ENCODE measurements at regions not wholly inside any gene's neighbourhood (a gene's known extent, or its start where the extent isn't known, plus 50 kb on each side); places are given as distances from the start of the nearest gene placed in this dataset.

DNA sequence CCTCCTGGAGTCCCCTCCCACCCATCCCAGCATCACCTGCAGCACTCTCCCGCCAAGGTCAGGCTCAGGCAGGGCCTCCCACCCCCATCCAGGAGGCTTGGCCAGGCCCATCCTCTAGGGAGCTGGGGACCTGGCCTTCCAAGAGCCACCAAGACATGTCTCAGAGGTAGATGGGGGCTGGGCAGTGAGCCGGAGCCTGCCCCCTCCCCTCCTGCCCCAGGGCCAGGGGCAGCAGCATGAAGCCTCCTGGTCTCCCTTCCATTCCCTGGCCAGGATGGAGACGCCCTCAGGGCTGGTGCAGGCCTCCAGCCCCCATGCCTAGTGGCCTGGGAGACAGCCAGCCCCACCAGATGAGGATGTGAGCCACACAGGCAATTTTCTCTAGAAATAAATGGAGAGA lies 69.3 kb upstream of the C14orf180 start (continued):
- TF ChIP-seq, protein P1, sequence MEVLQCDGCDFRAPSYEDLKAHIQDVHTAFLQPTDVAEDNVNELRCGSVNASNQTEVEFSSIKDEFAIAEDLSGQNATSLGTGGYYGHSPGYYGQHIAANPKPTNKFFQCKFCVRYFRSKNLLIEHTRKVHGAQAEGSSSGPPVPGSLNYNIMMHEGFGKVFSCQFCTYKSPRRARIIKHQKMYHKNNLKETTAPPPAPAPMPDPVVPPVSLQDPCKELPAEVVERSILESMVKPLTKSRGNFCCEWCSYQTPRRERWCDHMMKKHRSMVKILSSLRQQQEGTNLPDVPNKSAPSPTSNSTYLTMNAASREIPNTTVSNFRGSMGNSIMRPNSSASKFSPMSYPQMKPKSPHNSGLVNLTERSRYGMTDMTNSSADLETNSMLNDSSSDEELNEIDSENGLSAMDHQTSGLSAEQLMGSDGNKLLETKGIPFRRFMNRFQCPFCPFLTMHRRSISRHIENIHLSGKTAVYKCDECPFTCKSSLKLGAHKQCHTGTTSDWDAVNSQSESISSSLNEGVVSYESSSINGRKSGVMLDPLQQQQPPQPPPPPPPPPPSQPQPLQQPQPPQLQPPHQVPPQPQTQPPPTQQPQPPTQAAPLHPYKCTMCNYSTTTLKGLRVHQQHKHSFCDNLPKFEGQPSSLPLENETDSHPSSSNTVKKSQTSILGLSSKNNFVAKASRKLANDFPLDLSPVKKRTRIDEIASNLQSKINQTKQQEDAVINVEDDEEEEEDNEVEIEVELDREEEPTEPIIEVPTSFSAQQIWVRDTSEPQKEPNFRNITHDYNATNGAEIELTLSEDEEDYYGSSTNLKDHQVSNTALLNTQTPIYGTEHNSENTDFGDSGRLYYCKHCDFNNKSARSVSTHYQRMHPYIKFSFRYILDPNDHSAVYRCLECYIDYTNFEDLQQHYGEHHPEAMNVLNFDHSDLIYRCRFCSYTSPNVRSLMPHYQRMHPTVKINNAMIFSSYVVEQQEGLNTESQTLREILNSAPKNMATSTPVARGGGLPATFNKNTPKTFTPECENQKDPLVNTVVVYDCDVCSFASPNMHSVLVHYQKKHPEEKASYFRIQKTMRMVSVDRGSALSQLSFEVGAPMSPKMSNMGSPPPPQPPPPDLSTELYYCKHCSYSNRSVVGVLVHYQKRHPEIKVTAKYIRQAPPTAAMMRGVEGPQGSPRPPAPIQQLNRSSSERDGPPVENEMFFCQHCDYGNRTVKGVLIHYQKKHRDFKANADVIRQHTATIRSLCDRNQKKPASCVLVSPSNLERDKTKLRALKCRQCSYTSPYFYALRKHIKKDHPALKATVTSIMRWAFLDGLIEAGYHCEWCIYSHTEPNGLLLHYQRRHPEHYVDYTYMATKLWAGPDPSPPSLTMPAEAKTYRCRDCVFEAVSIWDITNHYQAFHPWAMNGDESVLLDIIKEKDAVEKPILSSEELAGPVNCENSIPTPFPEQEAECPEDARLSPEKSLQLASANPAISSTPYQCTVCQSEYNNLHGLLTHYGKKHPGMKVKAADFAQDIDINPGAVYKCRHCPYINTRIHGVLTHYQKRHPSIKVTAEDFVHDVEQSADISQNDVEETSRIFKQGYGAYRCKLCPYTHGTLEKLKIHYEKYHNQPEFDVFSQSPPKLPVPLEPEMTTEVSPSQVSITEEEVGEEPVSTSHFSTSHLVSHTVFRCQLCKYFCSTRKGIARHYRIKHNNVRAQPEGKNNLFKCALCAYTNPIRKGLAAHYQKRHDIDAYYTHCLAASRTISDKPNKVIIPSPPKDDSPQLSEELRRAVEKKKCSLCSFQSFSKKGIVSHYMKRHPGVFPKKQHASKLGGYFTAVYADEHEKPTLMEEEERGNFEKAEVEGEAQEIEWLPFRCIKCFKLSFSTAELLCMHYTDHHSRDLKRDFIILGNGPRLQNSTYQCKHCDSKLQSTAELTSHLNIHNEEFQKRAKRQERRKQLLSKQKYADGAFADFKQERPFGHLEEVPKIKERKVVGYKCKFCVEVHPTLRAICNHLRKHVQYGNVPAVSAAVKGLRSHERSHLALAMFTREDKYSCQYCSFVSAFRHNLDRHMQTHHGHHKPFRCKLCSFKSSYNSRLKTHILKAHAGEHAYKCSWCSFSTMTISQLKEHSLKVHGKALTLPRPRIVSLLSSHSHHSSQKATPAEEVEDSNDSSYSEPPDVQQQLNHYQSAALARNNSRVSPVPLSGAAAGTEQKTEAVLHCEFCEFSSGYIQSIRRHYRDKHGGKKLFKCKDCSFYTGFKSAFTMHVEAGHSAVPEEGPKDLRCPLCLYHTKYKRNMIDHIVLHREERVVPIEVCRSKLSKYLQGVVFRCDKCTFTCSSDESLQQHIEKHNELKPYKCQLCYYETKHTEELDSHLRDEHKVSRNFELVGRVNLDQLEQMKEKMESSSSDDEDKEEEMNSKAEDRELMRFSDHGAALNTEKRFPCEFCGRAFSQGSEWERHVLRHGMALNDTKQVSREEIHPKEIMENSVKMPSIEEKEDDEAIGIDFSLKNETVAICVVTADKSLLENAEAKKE (CRISPR knock-in tag; IDR thresholded peaks at IDR 0.05), result no peak

DNA sequence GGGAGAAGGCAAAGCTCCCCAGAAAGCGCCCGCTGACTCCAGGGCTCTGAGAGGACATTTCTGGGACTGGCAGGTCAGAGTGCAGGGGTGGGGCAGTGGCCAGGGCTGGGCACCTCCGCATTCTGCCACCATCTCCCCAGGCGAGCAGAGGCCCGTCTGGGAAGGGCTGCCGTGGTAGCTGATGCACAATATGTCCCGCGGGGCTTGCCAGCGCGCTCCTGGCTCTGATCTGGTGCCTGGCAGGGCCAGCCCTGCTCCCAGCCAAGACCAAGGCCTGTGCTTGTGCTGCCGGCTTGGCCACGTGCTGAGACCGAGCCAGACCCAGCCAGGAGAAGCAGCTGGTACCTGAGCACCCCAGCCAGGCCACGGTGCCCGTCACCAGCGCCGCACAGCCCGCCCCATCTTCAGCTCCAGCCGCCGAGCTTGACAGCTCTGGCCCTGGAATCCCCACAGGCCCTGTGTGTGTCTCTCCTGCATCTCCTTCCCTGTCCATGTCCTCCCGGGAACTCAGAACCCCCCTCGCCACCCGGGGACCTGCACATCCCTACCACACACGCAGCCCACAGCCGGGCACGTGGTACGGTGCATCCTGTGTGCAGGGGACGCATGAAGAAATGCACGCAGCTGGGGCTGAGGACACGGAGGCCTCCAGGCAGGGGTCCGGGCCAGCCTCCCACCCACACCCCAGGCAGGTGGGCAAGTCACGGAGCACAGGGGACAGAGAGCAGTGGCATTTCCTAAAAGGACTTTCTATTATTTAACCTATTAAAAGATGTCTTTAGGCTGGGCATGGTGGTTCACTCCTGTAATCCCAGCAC lies 68.6 kb upstream of the C14orf180 start:
- DNase-seq (ENCODE audit: low spot score) (no peak), ATAC-seq (no peak)
- Histone ChIP-seq H3K4me3 (no peak overlapping the region), H3K36me3 (ENCODE audit: insufficient read depth) (no peaks in the 10 kb centered on the region), H3K4me2 (no peak overlapping the region), H3K27me3 (ENCODE audit: insufficient read depth) (no peaks in the 10 kb centered on the region), H3K4me1 (ENCODE audit: insufficient read depth) (no peaks in the 10 kb centered on the region), H3K9me2 (ENCODE audit: insufficient read depth) (no peaks in the 10 kb centered on the region), H2AFZ (no peak overlapping the region), H4K20me1 (replicated peaks; ENCODE audit: insufficient read depth) (no peaks in the 10 kb centered on the region), H3K27ac (ENCODE audit: low read depth) (no peak overlapping the region), H3F3A (replicated peaks; ENCODE audit: low read depth) (no peaks in the 10 kb centered on the region), H3K79me2 (replicated peaks; ENCODE audit: insufficient read depth) (no peaks in the 10 kb centered on the region)
- Mint-ChIP-seq H3K36me3 (ENCODE audit: low read depth) (no peaks in the 10 kb centered on the region; the same call in 2 of the 3 replicates), H3K27me3 (ENCODE audit: insufficient read depth, low read depth, poor library complexity) (peaks cover 3% of the 10 kb centered on the region), H3K4me1 (no peaks in the 10 kb centered on the region), H3K4me3 (no peak overlapping the region), H3K9me3 (peaks cover 11% of the 10 kb centered on the region; the same call in 2 of the 3 replicates), H3K27ac (no peak overlapping the region)
- no peak for TF ChIP-seq EZH2 (IDR thresholded peaks at IDR 0.05; ENCODE audit: low read depth, unreplicated experiment)
- TF ChIP-seq ZNF114 (CRISPR knock-in tag; IDR thresholded peaks at IDR 0.05), result no peak
- TF ChIP-seq, protein P1 (CRISPR knock-in tag; IDR thresholded peaks at IDR 0.05), result no peak

All from GM23338 (cell line).